ENCODE measurements at regions not wholly inside any gene's neighbourhood (a gene's known extent, or its start where the extent isn't known, plus 50 kb on each side); places are given as distances from the start of the nearest gene placed in this dataset.

- Histone ChIP-seq H3K27ac (no peak overlapping the region), H3K27me3 (peaks cover 9% of the 10 kb centered on the region), H3K4me1 (no peaks in the 10 kb centered on the region), H3K36me3 (no peaks in the 10 kb centered on the region), H3K4me3 (no peak overlapping the region), H3K9me3 (no peaks in the 10 kb centered on the region)
- no peak for ATAC-seq
- intact Hi-C loops (cut with DNase I): loop anchor here (10.0 kb wide), 1 partner anchor 274 kb away; the partner anchor contains the start of gene NSG2
- no peak for TF ChIP-seq CTCF (IDR thresholded peaks at IDR 0.05)
- no peak for DNase-seq
Measured at GRCh38 chr5:174318578-174318977, 273.1 kb downstream of the NSG2 start.

GRCh38 chr5:174319551-174319950, 274.0 kb downstream of the NSG2 start:
- Histone ChIP-seq H3K4me3 (no peak overlapping the region), H3K27me3 (peaks cover 9% of the 10 kb centered on the region), H3K27ac (no peak overlapping the region), H3K9me3 (no peaks in the 10 kb centered on the region), H3K4me1 (no peaks in the 10 kb centered on the region), H3K36me3 (no peaks in the 10 kb centered on the region)
- intact Hi-C loops (cut with DNase I): loop anchor here (10.0 kb wide), 1 partner anchor 275 kb away; the partner anchor contains the start of gene NSG2
- no peak for ATAC-seq
- DNase-seq: peak; percentile 51
- no peak for TF ChIP-seq CTCF (IDR thresholded peaks at IDR 0.05)

GRCh38 chr5:174320051-174320450, 274.5 kb downstream of the NSG2 start:
- no peak for TF ChIP-seq CTCF (IDR thresholded peaks at IDR 0.05)
- no peak for ATAC-seq
- DNase-seq: peak; percentile 15
- Histone ChIP-seq H3K4me3 (no peak overlapping the region), H3K27me3 (peaks cover 9% of the 10 kb centered on the region), H3K36me3 (no peaks in the 10 kb centered on the region), H3K27ac (no peak overlapping the region), H3K4me1 (no peaks in the 10 kb centered on the region), H3K9me3 (no peaks in the 10 kb centered on the region)
- intact Hi-C loops (cut with DNase I): no loop called here

GRCh38 chr5:174323878-174324281, 278.4 kb downstream of the NSG2 start:
- ATAC-seq (peak; percentile 77), DNase-seq (no peak)
- H3K9me3 ChIP-seq: no peaks in the 10 kb centered on the region
- no peak overlapping the region for H3K4me3 ChIP-seq
- intact Hi-C loops (cut with DNase I): no loop called here
- TF ChIP-seq CTCF (IDR thresholded peaks at IDR 0.05): no peak
- H3K36me3 ChIP-seq: no peaks in the 10 kb centered on the region
- H3K27ac ChIP-seq: peak overlapping the region; percentile 6
- no peaks in the 10 kb centered on the region for H3K4me1 ChIP-seq
- peaks cover 14% of the 10 kb centered on the region for H3K27me3 ChIP-seq

DNA sequence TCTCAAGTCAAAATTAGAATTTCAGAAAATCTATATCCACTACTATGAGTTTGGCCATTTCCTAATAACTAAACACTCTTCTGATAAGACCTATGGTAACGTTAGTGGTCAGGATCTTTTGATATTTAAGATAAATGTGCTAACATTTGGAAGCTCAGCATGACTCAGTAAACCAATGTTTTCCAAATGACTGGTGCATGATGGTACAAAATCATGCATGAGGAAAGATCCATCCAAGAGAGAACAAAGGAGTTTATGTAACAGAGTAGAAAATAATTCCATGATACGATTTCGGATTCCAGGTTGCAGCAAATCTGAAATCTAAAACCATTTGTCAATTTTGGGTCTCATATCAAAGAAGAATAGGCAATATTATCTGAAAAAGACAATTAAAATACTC, 279.2 kb downstream of the NSG2 start:
- H3K9me3 ChIP-seq: no peaks in the 10 kb centered on the region
- DNase-seq (no peak), ATAC-seq (no peak)
- H3K4me1 ChIP-seq: no peaks in the 10 kb centered on the region
- H3K27me3 ChIP-seq: peaks cover 11% of the 10 kb centered on the region
- intact Hi-C loops (cut with DNase I): no loop called here
- H3K27ac ChIP-seq: no peak overlapping the region
- TF ChIP-seq CTCF (IDR thresholded peaks at IDR 0.05): no peak
- no peak overlapping the region for H3K4me3 ChIP-seq
- no peaks in the 10 kb centered on the region for H3K36me3 ChIP-seq

DNA sequence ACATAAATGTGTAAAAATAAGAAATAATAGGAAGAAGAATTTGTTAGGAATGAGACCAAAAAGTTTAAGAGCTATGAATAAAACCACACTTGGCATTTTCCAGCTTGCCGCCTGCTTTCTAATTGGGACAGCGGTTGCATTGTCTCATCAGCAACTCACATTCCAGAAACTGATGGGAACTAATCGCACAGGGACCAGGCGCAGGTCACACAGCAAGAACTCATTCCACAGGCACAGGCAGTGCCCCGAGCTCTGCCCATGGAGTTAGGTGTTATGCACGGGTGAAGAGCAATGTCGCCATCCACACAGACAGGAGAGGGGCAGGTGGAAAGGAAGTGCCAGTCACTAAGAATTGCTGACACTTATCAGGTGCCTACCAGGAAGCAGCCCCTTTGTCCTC, 279.9 kb downstream of the NSG2 start:
- intact Hi-C loops (cut with DNase I): no loop called here
- no peaks in the 10 kb centered on the region for H3K36me3 ChIP-seq
- H3K9me3 ChIP-seq: no peaks in the 10 kb centered on the region

More for the DNA sequence above, 279.9 kb downstream of the NSG2 start:
- Histone ChIP-seq H3K27ac (no peak overlapping the region), H3K4me3 (no peak overlapping the region), H3K4me1 (no peaks in the 10 kb centered on the region), H3K27me3 (peaks cover 5% of the 10 kb centered on the region)
- DNase-seq (no peak), ATAC-seq (no peak)
- no peak for TF ChIP-seq CTCF (IDR thresholded peaks at IDR 0.05)

All from upper lobe of right lung (tissue), 1 donor.